HCT116 (cell line): ENCODE measurements at regions not wholly inside any gene's neighbourhood (a gene's known extent, or its start where the extent isn't known, plus 50 kb on each side); places are given as distances from the start of the nearest gene placed in this dataset.

Source experiments
- ATAC-seq: fragments of 200-7000 bp; cut with Tn5 transposase; 2 replicates; pipeline ENCODE4 v1.9.1; 2020; ENCODE audit warnings: mild to moderate bottlenecking, moderate library complexity
- BruUV-seq: library from RNA; stranded (reverse); fragments of 400-500 nt; replicated peaks from 2 replicates; lab custom pipeline; 2021; lab: Mats Ljungman, UMichigan
- CTCF ChIA-PET: fragments of 300-600 bp; sonication (Branson Sonifier 250); formaldehyde crosslinking; loops from one replicate; lab custom pipeline; 2021; ENCODE audit warnings: antibody characterized with exemption; lab: Charles Lee
- POLR2A ChIA-PET: fragments of 300-600, 350-600 bp; sonication (Branson Sonifier 250); formaldehyde crosslinking; loops from one replicate; lab custom pipeline; 2021; ENCODE audit warnings: antibody characterized with exemption; lab: Charles Lee
- RAD21 ChIA-PET, 2 experiments: fragments of 300-600 bp; sonication (Branson Sonifier 250); formaldehyde crosslinking; loops; one replicate each; lab custom pipeline; 2023; ENCODE audit warnings: low total read pairs in 2 of 2; ENCODE audit not compliant: uncharacterized antibody in 2 of 2, unreplicated experiment in 2 of 2, low non-redundant PET in 1 of 2; lab: Charles Lee
- DNase-seq: peaks from one replicate; pipeline ENCODE4 v3.0.0-alpha.2; 2010; ENCODE audit warnings: low read depth, low spot score
- H2AFZ ChIP-seq: fragments of 200-600 bp; shearing (Covaris generic), sonication (generic); 2 replicates; pipeline ENCODE4 v1.6.1; 2017; ENCODE audit warnings: low read depth, mixed run types, mixed read lengths, antibody characterized with exemption, low read length; ENCODE audit not compliant: poor library complexity, severe bottlenecking
- H3K27ac ChIP-seq: 2 replicates; pipeline ENCODE4 v1.5.1; 2012; ENCODE audit warnings: low read depth, low read length
- H3K27me3 ChIP-seq: fragments of 200-600 bp; sonication (generic); 2 replicates; pipeline ENCODE4 v1.6.1; 2016; ENCODE audit warnings: mixed run types, low read length, mixed read lengths; ENCODE audit not compliant: insufficient read depth
- H3K36me3 ChIP-seq, 2 experiments: fragments of 200-500 bp in 1 of 2; fragments of 200-600 bp in 1 of 2; sonication (Bioruptor generic) in 1 of 2; sonication (generic) in 1 of 2; 2 replicates each; pipeline versions ENCODE4 v1.5.1 to v1.6.1; 2014 to 2016; ENCODE audit warnings: low read length in 2 of 2, inconsistent platforms in 1 of 2, mixed read lengths in 1 of 2, mixed run types in 1 of 2; ENCODE audit not compliant: insufficient read depth in 2 of 2, control insufficient read depth in 1 of 2
- H3K4me1 ChIP-seq, 2 experiments: fragments of 200-600 bp in 1 of 2; sonication (generic) in 1 of 2; 2 replicates each; pipeline versions ENCODE4 v1.5.1 to v1.6.1; 2012 to 2017; ENCODE audit warnings: low read length in 2 of 2, inconsistent platforms in 1 of 2, mild to moderate bottlenecking in 1 of 2, mixed read lengths in 1 of 2, mixed run types in 1 of 2, moderate library complexity in 1 of 2; ENCODE audit not compliant: insufficient read depth in 2 of 2, control insufficient read depth in 1 of 2
- H3K4me2 ChIP-seq: fragments of 200-600 bp; sonication (generic); 2 replicates; pipeline ENCODE4 v1.6.1; 2017; ENCODE audit warnings: mixed run types, low read length, mixed read lengths
- H3K4me3 ChIP-seq, 2 experiments: fragments of 200-600 bp in 1 of 2; sonication (generic) in 1 of 2; replicated peaks in 1 of 2; 2 replicates each; pipeline ENCODE4 v1.5.1; 2011 to 2016; ENCODE audit warnings: low read length in 2 of 2, control low read depth in 1 of 2, low read depth in 1 of 2, mild to moderate bottlenecking in 1 of 2, mixed read lengths in 1 of 2, mixed run types in 1 of 2
- H3K79me2 ChIP-seq: fragments of 200-600 bp; sonication (generic); 2 replicates; pipeline ENCODE4 v1.6.1; 2017; ENCODE audit warnings: mild to moderate bottlenecking, mixed run types, low read length, moderate library complexity, mixed read lengths; ENCODE audit not compliant: insufficient read depth
- H3K9ac ChIP-seq: fragments of 200-600 bp; sonication (generic); 2 replicates; pipeline ENCODE4 v1.6.1; 2016; ENCODE audit warnings: low read length, mixed read lengths
- H3K9me2 ChIP-seq: fragments of 200-600 bp; sonication (generic), shearing (Covaris generic); 2 replicates; pipeline ENCODE4 v1.6.1; 2017; ENCODE audit warnings: mixed run types, mild to moderate bottlenecking, moderate library complexity; ENCODE audit not compliant: insufficient read depth
- H3K9me3 ChIP-seq, 2 experiments: fragments of 200-500 bp in 1 of 2; fragments of 200-600 bp in 1 of 2; sonication (Bioruptor generic) in 1 of 2; sonication (generic) in 1 of 2; 2 replicates each; pipeline ENCODE4 v1.6.1; 2014 to 2017; ENCODE audit warnings: low read length in 2 of 2, mixed read lengths in 2 of 2, inconsistent platforms in 1 of 2, low read depth in 1 of 2, mild to moderate bottlenecking in 1 of 2, mixed run types in 1 of 2, moderate library complexity in 1 of 2; ENCODE audit not compliant: control insufficient read depth in 1 of 2, insufficient read depth in 1 of 2
- H4K20me1 ChIP-seq: fragments of 200-600 bp; sonication (generic), shearing (Covaris generic); 2 replicates; pipeline ENCODE4 v1.6.1; 2017; ENCODE audit warnings: mixed run types, mild to moderate bottlenecking, moderate library complexity; ENCODE audit not compliant: insufficient read depth
- CBX3 ChIP-seq: IDR thresholded peaks from 2 replicates; pipeline ENCODE4 v1.6.1; 2012; ENCODE audit warnings: low read depth
- CEBPB ChIP-seq: IDR thresholded peaks from 2 replicates; pipeline ENCODE4 v1.6.1; 2012; ENCODE audit warnings: low read depth
- ELF1 ChIP-seq: IDR thresholded peaks from 2 replicates; pipeline ENCODE4 v1.6.1; 2012; ENCODE audit warnings: low read depth, borderline replicate concordance
- FOSL1 ChIP-seq: IDR thresholded peaks from 2 replicates; pipeline ENCODE4 v1.6.1; 2012; ENCODE audit warnings: low read depth
- JUND ChIP-seq: IDR thresholded peaks from 2 replicates; pipeline ENCODE4 v1.6.1; 2012
- SIN3A ChIP-seq: IDR thresholded peaks from 2 replicates; pipeline ENCODE4 v1.6.1; 2012; ENCODE audit warnings: low read depth
- SP1 ChIP-seq: IDR thresholded peaks from 2 replicates; pipeline ENCODE4 v1.6.1; 2012; ENCODE audit warnings: low read depth
- TCF7L2 ChIP-seq: IDR thresholded peaks from 2 replicates; pipeline ENCODE4 v1.7.0; 2011; ENCODE audit warnings: borderline replicate concordance, inconsistent platforms; ENCODE audit not compliant: insufficient read depth, insufficient read length; ENCODE audit errors: extremely low read depth
- ZNF274 ChIP-seq: fragments of 200-500 bp; sonication (Bioruptor generic); IDR thresholded peaks from 2 replicates; pipeline ENCODE4 v1.6.1; 2014; ENCODE audit warnings: mild to moderate bottlenecking, low read depth, low read length, inconsistent platforms
- intact Hi-C: fragments of 100-400 bp; cut with micrococcal nuclease; formaldehyde crosslinking; loops from 2 replicates; pipeline ENCODE4 v1.10.0; 2022
- TF ChIP-seq, protein P1 (sequence below): IDR thresholded peaks from 2 replicates; pipeline ENCODE4 v1.6.1; 2012
- TF ChIP-seq, protein P2 (sequence below): IDR thresholded peaks from 2 replicates; pipeline ENCODE4 v1.6.1; 2012; ENCODE audit warnings: low read depth

DNA sequence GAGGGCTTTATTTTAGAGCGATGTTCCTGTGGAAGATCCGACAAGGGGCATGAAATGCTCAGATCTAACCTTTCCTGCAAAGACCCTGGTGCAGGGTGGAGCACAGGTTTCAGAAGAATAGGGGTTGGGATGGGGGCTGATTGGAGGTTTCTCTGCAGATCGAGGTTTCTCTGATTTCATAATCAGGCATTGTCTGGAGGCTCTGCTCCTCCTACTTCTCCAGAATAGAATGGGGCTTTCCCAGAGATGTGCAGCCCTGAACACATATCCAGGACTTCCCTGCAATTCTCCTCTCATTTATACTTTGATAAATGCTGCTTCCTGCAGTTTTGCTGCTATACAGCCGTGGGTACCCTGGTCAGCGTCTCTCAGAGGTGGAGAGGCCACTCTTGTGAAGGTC is 397.6 kb upstream of the BOD1L1 start:
- ChIA-PET CTCF (no interaction called here), RAD21 (no interaction called here), POLR2A (no interaction called here)
- Histone ChIP-seq H3K9me3 (peaks cover 0 to 9% of the 10 kb centered on the region in 2 experiments; a peak in 1 of 4 replicates), H3K9ac (no peak overlapping the region), H3K4me1 (no peaks in the 10 kb centered on the region), H2AFZ (no peak overlapping the region), H3K27me3 (no peaks in the 10 kb centered on the region), H3K9me2 (no peaks in the 10 kb centered on the region), H4K20me1 (no peaks in the 10 kb centered on the region), H3K4me2 (no peak overlapping the region), H3K27ac (no peak overlapping the region), H3K36me3 (no peaks in the 10 kb centered on the region), H3K4me3 (no peak overlapping the region), H3K79me2 (no peaks in the 10 kb centered on the region)
- ATAC-seq, result no peak
- TF ChIP-seq, protein P1, sequence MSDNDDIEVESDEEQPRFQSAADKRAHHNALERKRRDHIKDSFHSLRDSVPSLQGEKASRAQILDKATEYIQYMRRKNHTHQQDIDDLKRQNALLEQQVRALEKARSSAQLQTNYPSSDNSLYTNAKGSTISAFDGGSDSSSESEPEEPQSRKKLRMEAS, result no peak
- BruUV-seq, result no TSS peak
- intact Hi-C loops, result no loop called here
- no peak for DNase-seq

- CTCF ChIA-PET, result no interaction called here
- TF ChIP-seq SIN3A, result no peak
- TF ChIP-seq CBX3, result no peak
- TF ChIP-seq ZNF274, result no peak
- TF ChIP-seq CEBPB, result no peak
- TF ChIP-seq SP1, result no peak
- TF ChIP-seq TCF7L2, result no peak
- TF ChIP-seq, protein P2, sequence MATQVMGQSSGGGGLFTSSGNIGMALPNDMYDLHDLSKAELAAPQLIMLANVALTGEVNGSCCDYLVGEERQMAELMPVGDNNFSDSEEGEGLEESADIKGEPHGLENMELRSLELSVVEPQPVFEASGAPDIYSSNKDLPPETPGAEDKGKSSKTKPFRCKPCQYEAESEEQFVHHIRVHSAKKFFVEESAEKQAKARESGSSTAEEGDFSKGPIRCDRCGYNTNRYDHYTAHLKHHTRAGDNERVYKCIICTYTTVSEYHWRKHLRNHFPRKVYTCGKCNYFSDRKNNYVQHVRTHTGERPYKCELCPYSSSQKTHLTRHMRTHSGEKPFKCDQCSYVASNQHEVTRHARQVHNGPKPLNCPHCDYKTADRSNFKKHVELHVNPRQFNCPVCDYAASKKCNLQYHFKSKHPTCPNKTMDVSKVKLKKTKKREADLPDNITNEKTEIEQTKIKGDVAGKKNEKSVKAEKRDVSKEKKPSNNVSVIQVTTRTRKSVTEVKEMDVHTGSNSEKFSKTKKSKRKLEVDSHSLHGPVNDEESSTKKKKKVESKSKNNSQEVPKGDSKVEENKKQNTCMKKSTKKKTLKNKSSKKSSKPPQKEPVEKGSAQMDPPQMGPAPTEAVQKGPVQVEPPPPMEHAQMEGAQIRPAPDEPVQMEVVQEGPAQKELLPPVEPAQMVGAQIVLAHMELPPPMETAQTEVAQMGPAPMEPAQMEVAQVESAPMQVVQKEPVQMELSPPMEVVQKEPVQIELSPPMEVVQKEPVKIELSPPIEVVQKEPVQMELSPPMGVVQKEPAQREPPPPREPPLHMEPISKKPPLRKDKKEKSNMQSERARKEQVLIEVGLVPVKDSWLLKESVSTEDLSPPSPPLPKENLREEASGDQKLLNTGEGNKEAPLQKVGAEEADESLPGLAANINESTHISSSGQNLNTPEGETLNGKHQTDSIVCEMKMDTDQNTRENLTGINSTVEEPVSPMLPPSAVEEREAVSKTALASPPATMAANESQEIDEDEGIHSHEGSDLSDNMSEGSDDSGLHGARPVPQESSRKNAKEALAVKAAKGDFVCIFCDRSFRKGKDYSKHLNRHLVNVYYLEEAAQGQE, result no peak
- TF ChIP-seq FOSL1, result no peak
- no peak for TF ChIP-seq JUND
- TF ChIP-seq ELF1, result no peak
- Histone ChIP-seq H3K9me3 (peaks cover 0 to 9% of the 10 kb centered on the region in 2 experiments; a peak in 1 of 4 replicates), H3K27me3 (no peaks in the 10 kb centered on the region), H4K20me1 (no peaks in the 10 kb centered on the region), H3K9ac (no peak overlapping the region), H3K9me2 (no peaks in the 10 kb centered on the region), H2AFZ (no peak overlapping the region), H3K27ac (no peak overlapping the region), H3K79me2 (no peaks in the 10 kb centered on the region), H3K4me1 (no peaks in the 10 kb centered on the region), H3K4me2 (no peak overlapping the region), H3K4me3 (no peak overlapping the region), H3K36me3 (no peaks in the 10 kb centered on the region)
- DNase-seq (no peak), ATAC-seq (no peak)
- intact Hi-C loops, result no loop called here
- RAD21 ChIA-PET, result no interaction called here
- POLR2A ChIA-PET, result no interaction called here
- BruUV-seq, result no TSS peak
These were observed 398.4 kb upstream of the BOD1L1 start for GRCh38 chr4:14025891-14026290.
